GM12892 (cell line): ENCODE measurements at regions not wholly inside any gene's neighbourhood (a gene's known extent, or its start where the extent isn't known, plus 50 kb on each side); places are given as distances from the start of the nearest gene placed in this dataset.

ENCODE experiments used
- POLR2A ChIP-seq: IDR thresholded peaks from 2 replicates; pipeline ENCODE4 v1.6.1; 2011; ENCODE audit warnings: low read depth, low read length, control low read depth
- POLR2AphosphoS5 ChIP-seq: IDR thresholded peaks from 2 replicates; pipeline ENCODE4 v1.6.1; 2011; ENCODE audit warnings: low read depth, low read length, control low read depth

DNA sequence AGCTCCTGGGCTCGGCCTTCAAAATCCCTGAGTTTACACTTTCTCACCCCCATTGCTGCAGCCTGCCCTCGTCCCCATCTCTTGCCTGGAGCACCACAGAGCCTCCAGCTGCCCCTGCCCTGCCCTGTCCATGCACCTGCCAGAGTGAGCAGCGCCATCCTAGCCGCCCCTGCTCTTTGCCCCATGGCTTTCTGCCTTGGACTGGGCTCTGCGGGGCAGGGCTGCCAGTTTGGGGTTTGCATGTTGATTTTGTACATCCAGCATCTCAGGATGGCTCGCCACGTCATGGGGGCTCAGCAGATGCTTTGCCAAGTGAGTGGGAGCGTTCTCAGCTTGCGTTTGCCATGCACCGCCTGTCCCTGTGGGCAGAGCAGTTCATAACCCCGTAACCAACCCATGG is 67.1 kb upstream of the HGFAC start:
- TF ChIP-seq POLR2AphosphoS5 (no peak), POLR2A (no peak)
